GM19438 (cell line): ENCODE measurements at regions not wholly inside any gene's neighbourhood (a gene's known extent, or its start where the extent isn't known, plus 50 kb on each side); places are given as distances from the start of the nearest gene placed in this dataset.

Experiments
- ATAC-seq: cut with Tn5 transposase; IDR thresholded peaks from one replicate; pipeline ENCODE4 v1.9.1; 2021; ENCODE audit warnings: low read depth; ENCODE audit not compliant: unreplicated experiment

DNA sequence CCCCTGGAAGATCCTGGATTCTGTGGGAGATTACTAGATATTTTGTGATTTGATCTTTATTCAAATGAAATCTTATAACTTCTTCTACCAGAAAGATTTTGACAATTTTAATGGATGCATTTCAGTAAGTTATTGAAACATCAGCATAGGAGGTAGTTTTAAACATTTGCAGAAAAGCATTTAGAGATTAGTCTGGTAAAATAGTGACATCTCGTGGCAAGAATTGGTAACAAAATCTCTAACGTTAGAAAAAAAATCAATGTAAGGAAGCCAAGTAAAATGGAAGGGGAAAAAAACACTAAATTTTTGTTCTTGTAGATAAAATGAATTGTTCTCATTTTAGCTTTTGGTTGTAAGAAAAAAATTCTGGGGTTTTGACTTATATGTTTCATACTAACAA, 73.3 kb downstream of the TASL start:
- no peak for ATAC-seq

DNA sequence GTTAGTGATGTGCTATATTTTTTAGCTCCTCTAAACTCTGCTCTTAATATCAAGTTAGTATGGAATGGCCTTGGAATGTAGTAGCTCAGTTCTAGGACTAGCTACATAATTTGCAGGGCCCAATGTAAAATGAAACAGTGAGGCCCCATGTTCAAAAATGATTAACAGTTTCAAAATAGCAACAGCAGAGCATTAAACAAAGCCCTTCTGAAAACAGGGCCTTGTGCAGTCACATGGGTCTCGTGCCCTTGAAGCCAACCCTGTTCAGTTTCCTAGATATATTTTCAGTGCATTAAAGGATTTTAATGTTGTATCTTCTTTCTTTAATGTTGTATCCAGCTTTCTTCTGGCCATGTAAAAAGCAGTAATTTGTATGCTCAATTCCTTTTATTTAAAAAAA, 82.1 kb downstream of the TASL start:
- ATAC-seq: peak; percentile 77

DNA sequence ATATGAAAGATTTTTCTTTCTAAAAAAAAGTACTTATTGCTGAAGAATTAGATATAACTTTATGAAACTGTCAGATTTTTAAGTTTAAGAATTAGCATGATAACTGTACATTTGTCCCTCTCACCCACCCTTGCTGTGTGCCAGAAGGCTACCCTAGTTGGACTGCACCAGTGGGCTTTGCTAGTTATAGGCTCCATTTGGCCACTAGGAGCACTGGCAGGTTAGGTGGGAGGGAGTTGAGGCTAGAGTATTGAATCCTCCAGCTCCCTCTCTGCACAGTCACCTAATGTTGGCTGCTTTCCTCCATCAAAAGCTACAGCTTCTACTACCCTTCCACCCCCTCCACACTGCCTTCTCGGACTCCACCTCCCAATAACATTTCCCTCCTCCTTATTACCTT, 84.2 kb downstream of the TASL start:
- ATAC-seq: no peak

DNA sequence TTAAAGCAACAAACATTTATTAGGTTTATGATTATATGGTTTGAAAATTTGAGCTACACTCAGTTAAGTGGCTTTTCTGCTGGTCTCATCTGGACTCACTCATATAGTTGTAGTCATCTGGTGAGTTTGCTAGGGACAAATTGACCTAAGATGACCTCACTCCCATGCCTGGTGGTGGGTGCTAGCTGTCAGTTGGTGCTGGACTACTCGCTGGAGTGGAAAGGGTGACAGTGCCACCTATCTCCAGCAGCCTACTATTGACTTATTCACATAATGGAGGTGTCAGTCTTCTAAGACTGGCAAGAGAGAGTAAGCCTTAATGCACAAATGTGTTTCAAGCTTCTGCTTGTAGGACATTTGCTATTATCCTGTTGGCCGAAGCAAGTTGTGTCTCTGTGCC, 88.2 kb downstream of the TASL start:
- no peak for ATAC-seq

DNA sequence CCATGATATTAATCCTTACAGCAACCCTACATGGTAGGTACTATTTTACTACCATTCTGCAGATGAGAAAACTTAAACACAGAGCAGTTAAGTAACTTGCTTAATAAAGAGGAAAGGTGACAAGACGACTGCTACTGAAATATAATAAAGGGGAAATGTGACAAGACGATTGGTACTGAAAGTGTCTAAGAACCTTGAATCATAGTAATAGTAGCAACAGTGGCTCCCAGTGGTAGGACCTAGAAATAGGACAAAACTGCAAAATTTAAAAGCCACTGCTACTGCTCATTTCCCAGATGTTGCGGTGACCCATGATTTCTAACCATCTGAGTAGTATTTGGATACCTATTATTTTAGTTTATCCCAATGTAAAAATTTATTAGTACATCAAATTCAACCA, 89.5 kb downstream of the TASL start:
- ATAC-seq: no peak

DNA sequence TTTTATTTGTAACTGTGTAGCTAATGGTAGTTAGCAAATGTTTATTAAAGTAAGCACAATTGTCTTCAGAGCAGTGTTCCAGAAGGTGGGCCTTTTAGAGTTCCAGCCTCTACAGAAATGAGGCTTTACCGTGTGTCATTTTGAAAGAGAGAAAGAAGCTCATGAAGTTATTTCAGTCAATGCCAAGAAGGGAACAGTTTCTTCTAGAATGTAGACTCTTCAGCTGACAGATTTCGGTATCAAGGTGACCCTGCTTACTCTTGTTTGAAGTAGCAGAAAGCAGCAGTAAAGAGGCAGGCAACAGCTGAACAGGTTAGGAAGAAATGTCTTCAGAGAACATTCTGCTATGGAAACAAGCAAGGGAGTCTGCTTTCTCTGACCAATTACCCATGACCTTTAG, 93.6 kb downstream of the TASL start:
- ATAC-seq: peak; percentile 67

DNA sequence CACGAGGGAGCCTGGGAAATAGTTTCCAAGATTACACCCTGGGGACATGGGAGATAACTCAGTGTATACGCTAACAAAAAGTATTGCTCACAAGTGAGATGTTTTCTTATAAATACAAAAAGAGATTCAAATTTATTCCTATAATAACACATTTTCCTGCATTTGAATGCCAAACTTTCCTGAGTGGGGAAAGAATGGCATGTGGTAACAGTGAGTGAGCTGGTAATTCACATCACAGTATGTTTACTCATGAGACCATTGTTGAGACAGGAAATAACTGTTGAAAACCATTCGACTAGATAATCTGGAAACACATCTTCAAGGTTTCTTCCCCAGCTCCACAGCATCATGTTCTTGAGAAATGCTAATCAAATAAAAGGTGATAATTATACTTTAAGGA, 109.1 kb downstream of the TASL start:
- ATAC-seq: no peak
